ENCODE measurements at regions not wholly inside any gene's neighbourhood (a gene's known extent, or its start where the extent isn't known, plus 50 kb on each side); places are given as distances from the start of the nearest gene placed in this dataset.

DNA sequence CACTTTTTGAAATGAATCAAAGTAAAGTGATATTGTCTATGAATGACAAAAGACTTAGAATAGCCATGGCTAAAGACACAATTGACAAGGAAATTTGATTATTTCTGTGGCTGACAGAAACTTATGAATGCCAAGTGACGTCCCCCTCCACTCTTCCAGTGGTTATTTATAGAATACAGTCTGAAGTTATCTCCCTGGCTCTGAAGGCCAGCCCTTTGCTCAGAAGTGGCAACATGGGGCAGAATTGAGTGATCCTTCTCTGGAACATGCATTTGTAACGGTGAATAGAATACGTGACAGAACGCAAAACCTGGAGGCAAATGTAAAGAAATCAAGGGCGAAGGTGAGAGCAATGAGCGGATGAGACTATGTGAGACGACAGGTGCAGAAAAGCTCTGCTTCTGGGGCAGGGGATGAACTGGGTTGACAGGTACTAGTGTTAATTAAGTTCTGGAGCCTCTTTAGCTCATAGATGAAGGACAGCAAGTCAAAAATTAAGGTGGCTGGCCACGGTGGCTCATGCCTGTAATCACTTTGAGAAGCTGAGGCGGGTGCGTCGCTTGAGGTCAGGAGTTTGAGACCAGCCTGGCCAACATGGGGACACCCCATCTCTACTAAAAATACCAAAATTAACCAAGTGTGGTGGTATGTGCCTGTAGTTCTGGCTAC, 585.7 kb upstream of the B3GAT1 start:
- no peaks in the 10 kb centered on the region for H3K27me3 ChIP-seq
- TF ChIP-seq POLR2A (IDR thresholded peaks at IDR 0.05) (no peak), EP300 (IDR thresholded peaks at IDR 0.05) (no peak)
- TF ChIP-seq, protein P1, sequence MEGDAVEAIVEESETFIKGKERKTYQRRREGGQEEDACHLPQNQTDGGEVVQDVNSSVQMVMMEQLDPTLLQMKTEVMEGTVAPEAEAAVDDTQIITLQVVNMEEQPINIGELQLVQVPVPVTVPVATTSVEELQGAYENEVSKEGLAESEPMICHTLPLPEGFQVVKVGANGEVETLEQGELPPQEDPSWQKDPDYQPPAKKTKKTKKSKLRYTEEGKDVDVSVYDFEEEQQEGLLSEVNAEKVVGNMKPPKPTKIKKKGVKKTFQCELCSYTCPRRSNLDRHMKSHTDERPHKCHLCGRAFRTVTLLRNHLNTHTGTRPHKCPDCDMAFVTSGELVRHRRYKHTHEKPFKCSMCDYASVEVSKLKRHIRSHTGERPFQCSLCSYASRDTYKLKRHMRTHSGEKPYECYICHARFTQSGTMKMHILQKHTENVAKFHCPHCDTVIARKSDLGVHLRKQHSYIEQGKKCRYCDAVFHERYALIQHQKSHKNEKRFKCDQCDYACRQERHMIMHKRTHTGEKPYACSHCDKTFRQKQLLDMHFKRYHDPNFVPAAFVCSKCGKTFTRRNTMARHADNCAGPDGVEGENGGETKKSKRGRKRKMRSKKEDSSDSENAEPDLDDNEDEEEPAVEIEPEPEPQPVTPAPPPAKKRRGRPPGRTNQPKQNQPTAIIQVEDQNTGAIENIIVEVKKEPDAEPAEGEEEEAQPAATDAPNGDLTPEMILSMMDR (IDR thresholded peaks at IDR 0.05), result no peak
- intact Hi-C loops (cut with DNase I), result no loop called here
- no peak for DNase-seq
- no peaks in the 10 kb centered on the region for H3K9me3 ChIP-seq
- WGBS, 3 donors, result 88 to 91% (median 90%) methylated on average over 11 of the region's 11 CpGs
- no peaks in the 10 kb centered on the region for H3K36me3 ChIP-seq
- H3K4me1 ChIP-seq (ENCODE audit: insufficient read depth), result no peaks in the 10 kb centered on the region
- no peak overlapping the region for H3K4me3 ChIP-seq
- no peak overlapping the region for H3K27ac ChIP-seq

DNA sequence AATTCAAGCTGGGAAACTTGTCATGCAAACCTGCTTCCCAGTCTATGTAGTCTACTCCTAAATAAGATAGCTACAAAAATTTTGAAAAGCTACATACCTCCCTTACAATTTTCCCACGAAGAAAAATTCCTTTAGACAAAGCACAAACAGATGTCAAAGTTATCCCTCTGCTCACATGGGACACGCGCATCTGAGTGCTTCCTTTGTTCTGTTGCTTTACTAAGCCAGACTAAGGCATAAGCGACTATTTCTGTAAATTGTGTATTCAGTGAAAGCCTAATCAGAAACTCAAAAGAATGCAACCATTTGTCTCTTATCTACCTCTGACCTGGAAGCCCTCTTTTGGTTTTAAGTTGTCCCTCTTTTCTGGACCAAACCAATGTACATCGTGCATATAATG, 583.7 kb upstream of the B3GAT1 start:
- Histone ChIP-seq H3K4me3 (no peak overlapping the region), H3K4me1 (ENCODE audit: insufficient read depth) (no peaks in the 10 kb centered on the region), H3K27ac (no peak overlapping the region), H3K36me3 (no peaks in the 10 kb centered on the region), H3K9me3 (no peaks in the 10 kb centered on the region), H3K27me3 (no peaks in the 10 kb centered on the region)
- WGBS, 3 donors, result 13 to 25% (median 23%) methylated on average over 5 of the region's 5 CpGs
- no peak for TF ChIP-seq EP300 (IDR thresholded peaks at IDR 0.05)
- TF ChIP-seq POLR2A (IDR thresholded peaks at IDR 0.05), result no peak
- TF ChIP-seq, protein P1 (IDR thresholded peaks at IDR 0.05), result no peak
- DNase-seq, result no peak
- intact Hi-C loops (cut with DNase I), result no loop called here

DNA sequence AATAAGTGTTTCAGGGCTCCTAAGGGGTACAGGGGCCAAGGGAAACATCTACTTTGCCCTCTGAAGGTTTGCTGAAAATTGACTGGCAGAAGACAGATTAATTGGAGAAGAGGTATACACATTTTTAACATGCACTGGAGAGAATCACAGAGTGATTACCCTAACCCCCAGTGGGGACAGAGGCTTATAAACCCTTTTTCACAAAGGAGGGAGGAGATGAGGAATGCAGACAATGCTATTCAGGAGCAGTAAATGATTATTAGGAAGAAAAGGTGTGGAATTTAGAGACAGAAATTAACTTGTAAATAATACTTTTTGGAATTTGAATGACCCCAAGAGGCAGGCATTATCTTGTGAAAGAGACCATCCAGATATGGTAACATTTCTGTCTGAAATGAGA, 582.4 kb upstream of the B3GAT1 start:
- Histone ChIP-seq H3K4me1 (ENCODE audit: insufficient read depth) (no peaks in the 10 kb centered on the region), H3K27ac (no peak overlapping the region), H3K9me3 (no peaks in the 10 kb centered on the region), H3K36me3 (no peaks in the 10 kb centered on the region), H3K27me3 (no peaks in the 10 kb centered on the region), H3K4me3 (no peak overlapping the region)
- no peak for DNase-seq
- intact Hi-C loops (cut with DNase I), result no loop called here
- TF ChIP-seq EP300 (IDR thresholded peaks at IDR 0.05) (no peak), POLR2A (IDR thresholded peaks at IDR 0.05) (no peak)
- TF ChIP-seq, protein P1 (IDR thresholded peaks at IDR 0.05), result no peak

DNA sequence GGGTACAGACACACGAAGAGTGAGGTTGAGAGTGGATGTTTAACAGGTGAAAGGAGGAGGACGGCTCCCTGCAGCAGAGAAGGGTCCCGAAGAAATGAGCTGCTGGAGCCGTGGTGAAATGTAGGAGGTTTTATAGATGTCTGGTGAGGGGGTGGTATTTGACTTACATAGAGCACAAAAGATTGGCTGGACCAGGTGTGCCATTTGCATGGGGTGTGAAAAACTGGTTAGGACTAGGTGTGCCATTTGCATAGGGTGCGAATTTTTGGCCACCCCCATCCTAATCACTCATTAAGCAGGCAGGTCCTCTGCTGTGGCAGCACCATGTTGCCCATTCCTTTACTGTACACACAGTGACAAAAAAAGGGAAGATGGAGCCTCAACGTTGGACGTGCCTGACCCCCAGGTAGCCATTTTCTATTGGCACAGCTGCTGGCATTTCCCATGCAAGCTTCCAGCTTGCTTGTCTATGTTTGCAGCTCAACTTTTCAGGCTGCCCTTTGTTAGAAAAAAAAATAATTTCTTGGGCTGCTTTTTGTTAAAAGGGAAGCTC, 581.7 kb upstream of the B3GAT1 start:
- H3K27ac ChIP-seq, result no peak overlapping the region
- H3K36me3 ChIP-seq, result no peaks in the 10 kb centered on the region
- DNase-seq, result no peak
- intact Hi-C loops (cut with DNase I), result no loop called here
- TF ChIP-seq EP300 (IDR thresholded peaks at IDR 0.05) (no peak), POLR2A (IDR thresholded peaks at IDR 0.05) (no peak)
- TF ChIP-seq, protein P1 (IDR thresholded peaks at IDR 0.05), result no peak
- no peaks in the 10 kb centered on the region for H3K9me3 ChIP-seq
- H3K27me3 ChIP-seq, result no peaks in the 10 kb centered on the region
- H3K4me3 ChIP-seq, result no peak overlapping the region
- H3K4me1 ChIP-seq (ENCODE audit: insufficient read depth), result no peaks in the 10 kb centered on the region
- WGBS, 3 donors, result 42 to 63% (median 55%) methylated on average over 7 of the region's 7 CpGs
